Glomerular visceral epithelial cell (primary cell): ENCODE measurements at regions not wholly inside any gene's neighbourhood (a gene's known extent, or its start where the extent isn't known, plus 50 kb on each side); places are given as distances from the start of the nearest gene placed in this dataset.

Experiments
- DNase-seq: peaks from one replicate; pipeline ENCODE4 v3.0.0-alpha.2; 2016; ENCODE audit errors: extremely low spot score

DNA sequence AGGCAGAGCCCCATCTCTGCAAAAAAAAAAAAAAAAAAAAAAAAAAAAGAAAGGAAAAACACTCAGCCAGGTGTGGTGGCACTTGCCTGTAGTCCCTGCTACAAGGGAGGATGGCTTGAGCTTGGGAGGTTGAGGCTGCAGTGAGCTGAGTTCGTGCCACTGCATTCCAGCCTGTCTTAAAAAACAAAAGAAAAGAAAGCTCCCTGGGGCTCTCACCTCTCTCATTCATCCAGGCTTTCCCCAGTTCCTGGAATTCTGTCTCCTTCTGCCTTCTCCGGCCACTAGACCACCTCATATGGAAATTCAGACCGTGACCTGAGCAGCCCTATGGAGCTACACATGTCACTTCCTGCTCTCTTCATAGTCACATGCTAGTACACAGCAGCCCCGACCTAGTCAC, 101.1 kb upstream of the TAB2 start:
- no peak for DNase-seq

DNA sequence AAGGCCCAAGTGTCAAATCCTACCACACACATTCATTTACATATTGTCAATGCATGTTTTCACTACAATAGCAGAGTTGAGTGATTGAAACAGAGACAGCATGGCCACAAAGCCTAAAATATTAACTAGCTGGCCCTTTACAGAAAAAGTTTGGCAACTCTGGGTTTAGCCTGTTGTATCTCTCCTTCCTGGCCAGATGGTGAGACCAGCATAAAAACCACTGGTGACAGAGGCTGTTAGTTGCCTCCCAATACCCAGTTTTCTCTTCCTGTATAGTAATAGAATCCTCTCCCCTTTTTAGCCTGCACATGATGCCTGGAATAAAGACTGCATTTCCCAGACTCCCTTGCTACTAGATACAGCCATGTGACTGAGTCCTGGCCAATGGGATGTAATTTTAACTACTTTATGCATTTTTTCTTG, 100.0 kb upstream of the TAB2 start:
- DNase-seq = no peak

DNA sequence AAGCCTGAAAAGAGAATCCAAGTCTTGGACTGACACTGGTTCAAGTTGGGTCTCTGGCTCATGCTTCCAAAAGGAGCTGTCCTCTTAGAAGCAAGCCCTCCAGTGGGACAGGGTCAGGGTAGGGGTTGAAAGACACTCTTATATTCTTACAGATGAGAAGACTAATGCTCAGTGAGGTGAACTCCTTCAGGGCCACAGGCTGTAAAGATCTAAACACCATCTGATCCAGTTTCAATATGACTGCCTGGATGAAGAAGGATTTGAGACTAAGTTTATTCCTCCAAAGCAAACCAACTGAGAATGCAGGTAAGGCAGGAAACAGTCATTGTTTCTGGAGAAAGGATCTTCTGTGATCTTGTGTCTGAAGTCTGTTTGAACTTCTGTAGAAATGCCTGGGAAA, 99.0 kb upstream of the TAB2 start:
- no peak for DNase-seq

DNA sequence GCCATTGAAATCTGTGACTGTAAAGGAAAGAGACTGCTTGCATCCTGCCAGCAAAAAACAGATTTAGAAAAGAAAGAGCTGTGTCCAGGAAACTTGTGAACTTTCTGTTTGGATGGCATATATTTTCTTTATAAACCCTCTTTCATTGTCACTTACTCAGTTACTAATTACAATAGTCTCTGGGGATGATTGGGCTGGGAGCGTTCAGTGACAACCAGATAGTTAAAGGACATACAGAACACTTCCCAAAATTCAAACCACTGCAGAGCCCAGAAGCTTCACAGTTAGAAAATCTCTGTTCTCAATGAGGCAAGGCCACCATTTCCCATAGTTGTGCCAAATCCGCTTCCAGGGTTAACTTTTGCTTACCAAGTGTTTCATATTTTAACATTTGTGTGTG, 98.6 kb upstream of the TAB2 start:
- DNase-seq = no peak

DNA sequence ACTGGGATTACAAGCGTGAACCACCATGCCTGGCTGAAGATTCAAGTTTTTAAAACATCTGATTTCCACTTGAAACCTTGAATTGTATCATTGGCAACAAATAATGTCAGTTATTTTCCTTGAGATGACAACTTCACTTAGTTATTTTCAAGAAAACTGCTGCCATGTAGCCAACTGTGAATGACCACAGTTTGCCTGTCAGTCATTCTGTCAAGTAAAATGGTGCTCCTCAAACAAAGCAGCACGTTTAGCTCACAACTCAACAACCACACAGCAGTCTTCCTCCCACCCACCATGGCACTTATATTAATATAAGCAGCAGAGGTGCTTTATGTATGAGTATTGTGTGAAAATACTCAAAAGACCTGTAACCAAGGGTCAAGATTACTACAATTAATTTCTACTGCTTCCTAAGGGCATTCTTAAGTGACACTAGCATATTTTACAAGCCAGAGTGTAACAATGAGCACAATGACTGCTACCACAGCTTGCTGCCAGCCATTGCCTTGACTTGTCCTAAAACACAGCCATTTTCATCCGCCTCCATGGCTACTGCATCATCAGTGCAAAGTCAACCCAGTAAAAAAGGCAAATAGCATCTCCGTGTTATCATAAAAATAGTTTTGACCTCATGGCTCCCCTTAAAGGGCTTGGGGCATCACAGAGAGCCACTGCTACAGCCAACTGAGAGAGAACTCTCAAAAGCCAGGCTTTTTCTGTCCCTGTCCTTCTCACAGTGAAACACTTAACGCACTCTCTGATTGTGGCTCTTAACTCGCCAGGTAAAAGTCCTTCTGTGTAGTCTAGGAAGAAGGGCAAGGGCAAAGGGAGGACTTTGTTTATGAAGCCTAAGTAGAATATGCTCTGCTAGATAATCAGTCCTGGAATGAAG, 96.4 kb upstream of the TAB2 start:
- no peak for DNase-seq

DNA sequence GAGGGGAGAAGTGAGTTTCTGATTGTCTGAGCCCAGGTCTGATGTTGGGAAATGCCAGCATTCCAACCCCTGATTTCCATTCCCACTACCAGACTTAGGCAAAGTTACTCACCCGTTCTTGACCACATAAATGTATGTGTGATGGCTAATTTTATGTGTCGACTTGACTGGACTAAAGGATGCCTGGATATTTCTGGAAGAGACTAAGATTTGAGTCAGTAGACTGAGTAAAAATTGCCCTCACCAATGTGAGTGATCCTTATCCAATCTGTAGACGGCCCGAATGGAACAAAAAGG, 95.8 kb upstream of the TAB2 start:
- DNase-seq = peak; percentile 60

DNA sequence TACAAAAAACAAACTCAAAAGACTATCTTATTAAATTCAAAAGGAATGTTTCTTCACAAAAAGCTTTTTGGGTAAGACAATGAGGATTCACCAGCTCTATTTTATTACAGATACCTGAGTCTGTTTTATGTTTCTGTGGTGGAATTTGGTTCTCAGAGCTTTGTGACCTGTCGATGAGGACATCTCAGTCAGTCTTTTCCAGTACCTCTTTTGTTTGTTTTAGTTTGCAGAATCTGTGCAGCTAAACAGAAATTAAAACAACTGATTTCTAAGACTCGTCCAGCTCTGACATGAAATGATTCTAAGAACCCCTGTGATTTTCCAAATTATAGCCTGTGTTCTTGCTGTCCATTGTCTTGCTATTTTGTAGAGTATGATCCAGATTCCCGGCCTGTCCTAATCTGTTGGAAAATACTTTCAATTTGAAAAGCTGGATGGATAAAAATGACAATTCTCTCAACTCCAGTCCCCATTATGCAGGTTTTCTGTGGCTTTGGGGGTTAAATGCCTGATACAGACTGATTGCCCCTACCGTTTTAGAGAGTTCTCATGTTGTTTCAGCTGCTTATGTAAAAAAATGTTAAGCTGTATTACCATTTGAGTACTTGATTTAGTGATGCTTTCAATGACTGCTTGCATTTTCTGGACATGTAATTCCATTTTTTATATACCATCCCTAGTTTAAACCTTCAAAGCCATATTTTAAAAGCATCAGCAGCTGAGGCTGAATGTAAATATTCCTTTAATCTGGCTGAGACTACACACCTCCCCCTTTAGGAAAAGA, 94.2 kb upstream of the TAB2 start:
- no peak for DNase-seq

DNA sequence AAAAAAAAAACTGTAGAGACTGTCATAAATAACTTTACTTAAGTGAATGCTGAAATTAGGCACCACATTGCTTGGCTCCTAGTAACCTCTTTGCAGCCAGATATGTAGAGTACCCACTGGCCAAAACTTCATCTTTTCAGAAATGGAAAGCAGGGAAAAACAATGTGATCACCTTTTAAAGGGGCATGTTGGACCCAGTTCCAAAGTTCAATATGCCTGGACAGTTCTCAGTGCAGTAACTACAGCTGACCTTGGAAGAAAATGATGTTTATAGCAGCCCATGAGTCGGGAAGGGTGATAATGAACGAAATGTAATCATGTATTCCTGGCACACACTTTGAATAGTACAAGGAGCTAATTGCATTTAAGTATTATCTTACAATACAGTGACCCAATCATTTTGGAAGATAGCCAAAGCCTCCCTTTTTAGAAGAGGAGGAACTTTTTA, 93.6 kb upstream of the TAB2 start:
- DNase-seq = no peak

DNA sequence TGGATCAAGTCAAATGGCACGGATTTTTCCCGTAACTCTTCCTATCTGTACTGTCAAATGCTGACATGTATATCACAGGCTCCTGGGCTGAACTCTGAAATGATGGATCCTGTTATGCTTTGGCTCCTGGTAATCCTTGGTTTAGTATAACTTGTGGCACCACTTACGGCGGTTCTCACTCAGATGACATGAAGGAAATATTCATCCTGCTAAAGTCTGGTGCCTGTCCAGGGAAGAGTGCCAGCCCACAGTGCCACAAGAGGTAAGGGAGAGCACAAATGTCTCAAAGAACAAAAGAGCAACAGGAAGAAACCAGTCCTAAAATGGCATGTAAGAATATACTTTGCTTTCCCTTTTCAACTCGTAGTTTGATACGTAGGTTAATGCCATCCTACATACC, 93.1 kb upstream of the TAB2 start:
- DNase-seq = no peak

DNA sequence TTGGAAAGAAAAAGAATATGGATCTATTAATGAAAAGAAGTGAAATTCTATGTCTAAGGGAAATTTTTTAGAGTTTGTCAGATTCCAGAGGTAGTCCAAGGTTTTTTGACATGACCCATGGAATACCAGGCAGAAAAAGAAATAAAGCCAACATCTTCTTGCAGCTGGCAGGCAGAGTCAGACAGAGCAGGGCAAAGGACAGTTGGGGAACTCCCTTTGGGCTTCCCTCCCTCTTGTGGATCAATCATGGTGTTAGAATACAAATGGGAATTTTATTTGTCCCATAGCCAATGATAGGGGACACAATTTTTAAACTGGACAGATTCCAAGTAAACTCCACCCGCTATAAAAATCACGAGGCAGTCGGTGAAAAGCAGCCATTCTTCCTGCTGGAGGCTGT, 92.1 kb upstream of the TAB2 start:
- no peak for DNase-seq

DNA sequence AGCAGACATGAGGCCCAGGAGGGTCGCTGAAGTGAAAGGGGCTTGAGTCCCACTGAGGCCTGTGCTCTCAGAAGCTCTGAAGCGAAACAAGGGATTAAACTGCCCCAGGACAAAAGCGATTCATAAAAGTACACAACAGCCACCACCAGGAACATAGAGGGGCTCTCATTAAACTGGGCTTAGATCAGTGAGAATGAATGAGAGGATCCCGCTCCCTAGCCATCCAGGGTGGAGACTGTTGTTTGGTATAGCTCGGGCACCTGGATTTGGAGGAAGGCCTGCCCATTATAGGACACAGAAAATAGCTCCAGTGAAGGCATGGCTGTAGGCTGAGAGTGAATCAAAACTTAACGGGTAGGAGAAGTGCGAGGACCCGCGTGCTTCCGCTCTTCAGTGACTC, 91.6 kb upstream of the TAB2 start:
- DNase-seq = no peak

DNA sequence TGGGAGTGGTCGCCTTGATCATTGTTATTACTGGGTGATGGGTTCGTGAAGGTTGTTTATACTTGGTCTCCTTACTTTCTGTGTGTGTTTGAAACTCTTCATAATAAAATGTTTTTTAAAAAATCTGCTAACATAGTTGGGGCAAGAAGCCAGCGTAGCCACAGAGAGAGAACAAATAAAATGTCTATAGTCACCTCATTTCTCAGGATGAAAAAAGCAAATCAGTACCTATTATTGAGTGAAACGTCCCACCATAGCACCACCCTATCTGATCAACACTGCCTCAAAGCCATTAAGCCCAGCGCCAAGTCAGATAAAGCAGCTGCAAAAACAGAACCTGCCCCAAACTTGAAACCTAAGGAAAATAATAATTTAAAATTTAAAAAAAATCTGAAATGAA, 89.7 kb upstream of the TAB2 start:
- no peak for DNase-seq

DNA sequence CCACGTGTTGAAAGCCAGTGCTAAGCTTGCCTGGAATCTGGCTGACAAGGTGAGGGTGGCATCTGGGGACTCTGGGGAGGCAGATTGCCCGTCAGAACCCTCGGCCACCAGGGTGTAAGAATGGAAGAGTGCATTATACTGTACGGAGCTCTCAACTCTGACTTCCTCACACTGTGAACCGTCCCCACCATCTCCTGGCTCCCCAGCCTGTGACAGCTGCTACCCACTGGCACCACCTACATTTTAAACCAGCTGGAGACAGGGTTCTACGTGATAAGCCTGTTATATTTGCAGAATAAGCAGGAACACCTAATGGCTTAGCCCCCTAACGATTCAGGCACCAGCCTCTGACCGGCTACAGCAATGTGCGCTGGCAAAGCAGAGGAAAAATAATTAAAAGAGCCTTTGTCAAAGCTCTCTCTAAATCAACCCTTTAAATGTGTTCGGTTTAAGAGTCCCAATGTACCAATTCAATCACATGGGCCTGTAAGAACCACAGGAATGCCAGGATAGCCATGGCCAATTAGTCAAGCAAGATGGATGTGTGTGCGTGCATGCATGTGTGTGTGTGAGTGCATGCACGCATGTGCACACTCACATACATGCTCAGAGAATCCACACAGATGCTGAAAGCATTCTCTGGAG, 89.1 kb upstream of the TAB2 start:
- DNase-seq = no peak

DNA sequence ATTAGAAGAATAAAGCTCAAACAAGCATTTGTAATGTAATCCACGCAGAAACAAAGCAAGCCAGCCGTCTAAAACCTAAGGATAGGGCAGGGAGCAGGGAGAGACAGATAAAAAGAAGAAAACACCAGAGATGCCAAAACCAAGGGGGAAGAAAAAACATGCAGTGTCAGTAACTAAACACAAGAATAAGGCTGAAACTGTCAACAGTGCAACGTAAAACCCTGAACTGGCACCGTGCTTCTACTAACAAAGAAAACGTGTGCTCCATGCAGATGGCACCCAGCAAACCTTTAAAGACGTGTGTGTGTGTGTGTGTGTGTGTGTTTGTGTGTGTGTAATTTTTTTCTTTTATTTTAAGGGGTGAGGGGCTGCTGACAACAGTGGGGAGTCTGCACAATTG, 88.4 kb upstream of the TAB2 start:
- no peak for DNase-seq

DNA sequence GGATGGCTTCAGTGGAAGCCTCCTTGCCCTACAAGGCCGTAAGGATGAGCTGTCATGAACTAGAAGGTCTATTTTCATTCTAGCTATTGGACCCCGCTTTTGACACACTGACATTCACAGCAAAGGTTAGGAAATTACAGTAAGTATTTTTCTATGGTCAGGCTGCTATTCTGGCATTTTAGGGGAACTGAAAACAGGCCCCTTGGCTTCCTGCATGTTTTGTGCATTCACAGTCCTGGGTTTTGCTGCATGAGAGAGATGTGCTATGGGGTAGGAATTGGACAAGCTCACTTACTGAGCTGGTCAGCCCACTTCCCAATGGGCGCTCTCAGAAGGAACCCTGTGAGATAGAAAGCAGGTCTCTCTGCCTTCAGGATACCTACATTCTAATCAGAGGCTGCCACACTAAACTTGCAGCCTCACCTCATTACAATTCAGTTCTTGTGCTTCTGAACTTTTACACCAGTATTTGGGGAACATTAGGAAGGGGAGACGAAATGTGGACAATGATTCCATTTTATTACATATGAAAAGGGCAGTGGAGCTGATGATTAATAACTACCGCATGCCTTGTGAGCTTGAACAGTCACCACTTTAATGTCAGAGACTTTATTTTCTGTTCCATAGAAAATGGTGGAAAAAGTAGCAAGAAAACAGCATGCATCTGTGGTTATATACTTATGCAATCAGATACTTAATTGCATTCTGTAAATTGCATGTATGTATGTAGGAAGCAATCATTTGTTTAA, 86.6 kb upstream of the TAB2 start:
- no peak for DNase-seq

DNA sequence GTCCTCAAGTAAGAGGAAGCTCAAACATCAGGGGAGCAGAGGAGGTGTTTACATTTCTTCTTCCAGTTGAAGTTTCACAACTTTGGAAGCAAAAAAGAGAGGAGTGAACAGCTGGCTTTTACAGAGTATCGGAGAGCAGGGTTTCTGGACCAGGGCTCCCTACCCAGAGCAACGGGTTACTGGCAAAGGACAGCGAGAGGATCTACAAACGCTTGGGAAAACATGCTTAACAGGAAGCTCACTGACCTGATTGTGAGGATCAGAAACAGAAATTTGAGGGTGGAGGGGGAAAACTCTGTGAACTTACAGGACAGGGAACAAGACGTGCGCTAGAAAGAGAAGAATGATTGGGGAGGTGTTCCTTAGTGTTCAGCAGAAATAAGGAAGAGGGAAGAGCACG, 85.7 kb upstream of the TAB2 start:
- DNase-seq = no peak

DNA sequence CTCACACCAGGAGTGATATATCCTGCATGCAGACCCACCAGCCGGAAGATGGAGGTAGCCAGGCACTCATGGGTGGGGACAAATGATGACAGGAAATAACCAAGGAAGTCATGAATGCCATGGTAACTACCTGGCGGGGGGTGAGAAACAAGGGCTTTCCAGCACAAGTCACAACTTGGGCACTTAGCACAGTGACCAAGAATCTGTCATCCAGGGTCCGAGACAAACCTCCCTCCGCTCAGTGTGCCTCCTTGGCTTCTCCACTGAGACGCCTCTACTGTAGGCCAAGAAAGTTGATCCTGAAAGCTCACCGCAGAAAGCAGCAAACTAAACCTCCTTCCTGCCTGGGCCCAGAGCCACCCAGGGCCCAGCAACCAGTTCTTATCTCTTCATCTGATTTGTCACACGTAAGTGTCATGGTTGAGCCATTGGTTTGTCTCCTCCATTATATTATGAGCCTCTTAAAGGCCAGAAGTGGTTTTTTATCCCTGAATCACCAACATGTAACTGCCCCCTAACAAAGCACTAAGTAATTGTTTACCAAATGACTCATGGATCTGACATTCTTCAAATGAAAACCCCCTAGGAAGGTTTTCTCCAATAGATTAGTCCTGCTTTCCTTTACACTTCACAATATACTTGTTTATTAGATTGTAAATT, 84.3 kb upstream of the TAB2 start:
- DNase-seq = peak; percentile 93

DNA sequence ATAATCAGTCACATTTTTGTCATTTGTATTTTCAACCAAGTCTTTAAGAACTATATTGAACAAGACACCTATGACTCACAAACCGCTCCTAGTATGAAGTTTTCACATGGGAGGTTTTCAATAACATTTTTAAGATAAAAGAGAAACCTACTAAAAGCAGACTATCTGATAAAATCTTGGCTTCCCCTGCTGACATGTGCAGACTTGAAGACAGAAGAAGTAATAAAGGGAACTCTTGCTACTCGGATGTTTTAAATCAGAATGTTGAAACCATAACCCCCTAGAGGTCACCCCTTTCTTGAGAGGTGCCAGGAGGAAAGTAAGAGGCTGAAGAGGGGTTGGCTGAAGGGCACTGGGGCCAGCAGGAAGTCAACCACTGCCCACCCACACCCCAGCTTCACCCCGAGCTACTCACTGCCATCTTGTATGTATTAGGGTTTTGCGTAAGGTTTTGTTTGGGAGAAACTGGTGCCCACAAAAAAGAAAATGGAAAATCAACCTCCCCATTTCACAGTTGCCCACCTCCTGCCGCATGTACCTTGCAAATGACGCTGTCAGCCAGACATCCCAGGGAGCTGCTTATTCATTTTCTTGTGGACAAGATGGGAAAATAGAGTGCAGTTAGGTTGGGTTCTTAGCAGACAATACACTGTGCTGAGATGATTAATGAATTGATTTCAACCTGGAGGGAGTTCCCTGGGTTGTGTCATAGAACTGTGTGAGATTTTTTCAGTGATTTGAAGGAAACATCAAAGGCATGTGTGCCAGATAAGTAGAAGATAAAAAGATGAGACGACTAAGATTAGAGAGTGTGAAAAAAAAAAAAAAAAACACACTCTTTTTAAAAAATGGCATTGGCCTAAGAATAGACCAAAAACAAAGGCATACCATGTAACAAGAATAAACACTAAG, 83.2 kb upstream of the TAB2 start:
- peak; percentile 46 for DNase-seq

DNA sequence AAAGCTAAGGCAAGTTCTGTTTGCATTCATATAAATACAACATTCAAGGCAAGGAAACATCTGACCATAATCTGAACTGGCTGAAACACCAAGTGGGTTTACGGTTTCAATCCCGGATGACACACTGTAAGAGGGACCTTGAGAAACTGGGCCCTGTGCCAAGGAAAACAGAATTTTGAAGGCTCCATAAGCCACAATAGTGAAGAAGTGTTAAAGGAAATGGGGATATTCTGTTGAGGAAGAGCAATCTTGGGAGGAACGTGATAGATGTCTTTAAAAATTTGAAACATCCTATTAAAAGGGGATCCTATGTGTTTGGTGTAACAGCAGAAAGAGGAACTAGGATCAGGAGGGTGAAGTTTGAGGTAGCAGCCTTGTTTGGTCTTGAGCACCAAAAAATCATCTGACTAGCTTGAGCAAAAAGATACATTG, 82.4 kb upstream of the TAB2 start:
- peak; percentile 92 for DNase-seq

DNA sequence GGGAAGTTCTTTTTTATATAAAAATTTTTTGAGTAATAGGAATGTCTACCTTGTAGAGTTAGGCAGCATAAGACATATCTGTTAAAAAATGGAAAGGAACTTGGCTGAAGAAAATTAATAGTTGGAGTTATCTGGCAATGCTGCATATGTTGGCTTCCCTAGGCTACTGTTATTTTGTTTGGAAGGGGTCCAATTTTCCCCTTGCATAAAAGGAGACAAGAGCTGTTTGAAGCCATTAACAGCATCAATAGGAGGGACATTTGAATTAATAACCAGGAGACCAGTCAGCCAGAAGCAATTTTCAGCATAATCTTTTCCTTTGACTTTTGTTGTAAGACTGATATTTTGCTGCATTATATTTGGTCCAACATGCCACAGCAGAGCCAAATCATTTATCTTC, 80.9 kb upstream of the TAB2 start:
- peak; percentile 31 for DNase-seq
